Left renal cortex interstitium (tissue), 4 donors: ENCODE measurements at regions not wholly inside any gene's neighbourhood (a gene's known extent, or its start where the extent isn't known, plus 50 kb on each side); places are given as distances from the start of the nearest gene placed in this dataset.
"Not testable (repeated sequence)": the region's sequence is repeated elsewhere in the genome, so short reads cannot be mapped to it uniquely, and the experiment has no call there.

ENCODE experiments used
- DNase-seq, 4 donors: peaks; one replicate each; pipeline ENCODE4 v3.0.0-alpha.2; 2013; ENCODE audit warnings: low read depth in 4 of 4, low spot score in 2 of 4, missing footprints in 1 of 4

DNA sequence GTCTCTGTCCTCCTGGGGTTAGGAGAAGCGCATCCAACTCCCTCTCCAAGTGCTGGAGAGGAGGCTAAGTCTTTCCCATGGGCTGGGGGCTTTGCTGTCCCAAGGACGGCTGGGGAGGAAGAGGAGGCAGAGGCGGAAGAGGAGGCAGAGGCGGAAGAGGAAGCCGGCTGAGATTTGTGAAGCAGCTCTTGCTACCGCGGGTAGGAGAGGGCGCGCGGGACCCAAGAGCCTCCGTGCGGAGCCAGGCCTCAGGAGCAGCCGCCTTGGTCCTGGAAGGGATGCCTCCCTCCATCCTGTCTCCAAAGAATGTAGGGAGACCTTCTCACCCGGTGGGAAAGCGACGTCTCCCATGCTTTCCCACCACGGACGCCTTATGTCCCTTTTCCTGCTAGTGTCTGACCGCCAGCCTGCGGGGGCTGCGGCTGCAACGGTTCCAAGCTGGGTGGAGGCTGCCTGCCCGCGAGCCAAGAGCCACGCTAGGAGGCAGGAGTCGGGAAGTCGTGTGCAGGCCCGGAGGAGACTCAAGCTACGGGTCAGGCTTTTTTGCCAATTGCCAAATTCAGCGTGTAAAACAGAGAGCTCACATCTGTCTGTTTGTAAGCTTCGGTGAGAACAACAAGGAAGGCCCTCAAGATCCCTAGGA lies 320.3 kb downstream of the FAM72C start:
- no peak for DNase-seq

DNA sequence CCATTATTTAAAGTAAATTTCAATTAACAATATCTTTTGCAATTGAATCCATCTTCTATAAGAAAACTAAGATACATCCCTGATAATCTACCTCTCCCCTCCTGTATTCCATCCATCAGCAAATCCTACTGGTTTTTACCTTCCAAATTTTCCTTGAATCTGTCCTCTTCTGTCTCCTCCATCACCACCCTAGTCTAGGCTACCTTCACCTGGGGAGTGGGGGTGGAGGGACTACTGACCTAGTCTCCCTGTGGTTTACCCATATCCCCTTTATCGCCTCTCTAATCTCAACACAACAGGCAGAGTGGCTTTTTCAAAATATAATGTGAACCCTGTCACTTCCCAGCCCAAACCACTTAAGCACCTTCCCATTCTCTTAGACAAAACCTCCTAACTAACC lies 327.8 kb downstream of the FAM72C start:
- not testable (repeated sequence) for DNase-seq

DNA sequence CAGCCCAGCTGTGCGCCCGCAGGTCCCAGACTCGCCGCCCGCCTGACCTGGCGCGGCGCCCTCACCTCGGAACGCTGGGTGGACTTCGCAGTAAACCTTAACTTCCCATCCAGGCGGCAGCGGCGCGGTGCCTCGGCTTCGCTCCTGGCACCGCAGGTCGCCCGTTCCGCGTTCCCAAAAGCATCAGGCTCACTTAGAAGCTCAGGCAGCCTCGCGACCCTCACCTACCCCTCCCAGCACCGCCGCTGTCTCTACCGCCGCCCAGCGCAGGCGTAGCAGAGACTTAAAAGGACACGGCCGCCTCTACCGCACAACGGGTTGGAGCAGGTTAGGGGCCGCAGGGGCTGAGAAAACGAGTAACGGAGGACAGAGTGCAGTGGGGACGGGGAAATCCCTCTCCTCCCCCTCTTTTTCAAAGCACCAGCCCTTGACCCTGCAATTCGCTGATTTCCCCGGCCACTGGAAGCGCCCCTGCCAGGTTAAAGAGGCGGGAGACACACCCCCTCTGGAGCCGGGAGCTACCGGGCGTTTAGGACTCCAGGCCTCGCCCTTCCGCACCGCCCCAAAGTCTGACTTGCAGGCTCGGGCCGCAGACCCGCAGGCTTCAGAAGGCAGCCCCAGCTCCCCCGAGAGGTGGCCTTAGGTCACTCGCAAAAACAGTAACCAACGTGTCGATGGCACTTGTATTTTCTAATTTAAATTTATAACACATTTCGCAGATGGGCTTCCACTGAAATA lies 328.5 kb downstream of the FAM72C start:
- DNase-seq = no peak

DNA sequence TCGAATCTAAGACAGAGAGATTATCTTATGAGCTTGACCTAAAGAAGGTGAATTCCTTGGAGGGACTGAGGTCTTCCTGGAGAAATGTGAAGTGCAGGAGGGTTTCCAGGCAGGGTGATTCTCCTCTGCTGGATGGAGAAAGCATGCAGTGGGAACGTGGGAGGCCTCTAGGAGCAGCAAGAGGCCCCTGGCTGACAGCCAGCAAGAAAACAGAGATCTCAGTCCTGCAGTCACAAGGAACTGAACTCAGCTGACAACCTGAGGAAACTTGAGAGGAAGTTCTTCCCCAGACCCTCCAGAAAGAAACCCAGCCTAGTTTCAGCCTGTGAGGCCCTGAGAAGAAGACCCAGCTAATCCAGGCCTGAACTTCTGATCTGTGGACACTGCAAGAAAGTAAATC lies 345.9 kb downstream of the FAM72C start:
- DNase-seq = no peak

DNA sequence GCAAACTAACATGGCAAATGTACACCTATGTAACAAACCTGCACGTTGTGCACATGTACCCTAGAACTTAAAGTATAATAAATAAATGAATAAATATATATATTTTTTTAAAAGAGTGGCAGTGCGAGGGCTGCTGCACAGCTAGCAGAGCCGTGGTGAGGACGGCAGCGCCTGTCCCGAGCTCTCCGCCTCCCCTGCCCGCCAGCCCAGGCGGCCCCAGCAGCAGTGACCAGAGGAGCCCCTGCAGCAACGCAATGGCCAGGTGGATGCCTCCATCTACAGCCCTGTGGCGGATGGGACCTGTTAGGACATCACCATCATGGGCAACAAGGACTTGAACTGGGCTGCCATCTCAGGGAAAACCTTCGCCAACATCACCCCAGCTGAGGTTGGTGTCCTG lies 351.9 kb downstream of the FAM72C start:
- no peak for DNase-seq

DNA sequence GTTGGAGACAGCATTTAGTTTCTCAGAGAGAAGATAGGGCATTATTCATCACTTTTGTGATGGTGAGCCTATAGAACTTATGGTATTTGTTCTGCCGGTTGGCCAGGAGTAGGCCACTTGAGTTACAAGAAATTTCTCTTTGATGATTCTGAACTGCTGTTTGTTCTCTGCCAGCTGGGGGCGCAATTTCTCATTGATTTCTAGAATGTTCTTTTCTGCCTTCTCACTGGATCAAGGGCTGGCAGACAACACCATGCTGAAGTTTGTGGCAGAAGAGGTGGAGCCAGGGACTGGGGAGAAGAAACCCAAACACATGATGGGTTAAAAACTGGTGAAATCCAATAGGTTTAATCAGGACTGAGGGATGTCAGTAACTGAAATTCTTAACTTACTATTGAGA lies 360.6 kb downstream of the FAM72C start:
- no peak for DNase-seq

DNA sequence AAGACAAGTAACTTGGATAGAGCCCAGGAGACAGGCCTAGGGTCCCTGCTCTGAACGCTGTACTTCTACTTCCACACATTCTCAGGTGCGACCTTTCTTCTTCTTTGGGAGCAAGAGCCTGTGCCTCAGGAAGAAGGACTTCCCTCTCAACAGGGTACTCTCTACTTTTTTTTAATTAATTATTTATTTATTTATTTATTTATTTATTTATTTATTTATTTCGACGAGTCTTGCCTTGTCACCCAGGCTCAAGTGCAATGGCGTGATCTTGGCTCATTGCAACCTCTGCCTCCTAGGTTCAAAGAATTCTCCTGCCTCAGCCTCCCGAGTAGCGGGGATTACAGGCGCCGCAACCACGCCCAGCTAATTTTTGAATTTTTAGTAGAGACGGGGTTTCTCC lies 361.6 kb downstream of the FAM72C start:
- no peak for DNase-seq

DNA sequence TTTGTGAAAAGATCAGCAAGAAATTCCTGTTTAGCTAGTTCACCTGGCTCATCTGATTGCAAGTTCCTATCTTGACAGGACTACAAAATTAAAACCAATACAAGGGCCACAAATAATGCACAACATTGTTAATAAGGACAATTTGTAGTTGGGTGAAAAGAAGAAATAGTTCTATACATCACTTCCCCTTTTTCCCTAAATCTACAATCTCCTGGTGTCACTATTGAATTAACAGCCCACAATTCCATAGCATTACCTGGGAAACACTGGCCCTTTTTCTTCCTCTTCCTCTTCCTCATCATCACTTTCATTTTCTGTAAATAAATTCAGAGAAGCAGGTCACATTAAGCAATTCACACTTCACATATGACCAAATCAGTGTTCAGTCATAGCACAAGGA lies 366.9 kb downstream of the FAM72C start:
- DNase-seq = no peak

DNA sequence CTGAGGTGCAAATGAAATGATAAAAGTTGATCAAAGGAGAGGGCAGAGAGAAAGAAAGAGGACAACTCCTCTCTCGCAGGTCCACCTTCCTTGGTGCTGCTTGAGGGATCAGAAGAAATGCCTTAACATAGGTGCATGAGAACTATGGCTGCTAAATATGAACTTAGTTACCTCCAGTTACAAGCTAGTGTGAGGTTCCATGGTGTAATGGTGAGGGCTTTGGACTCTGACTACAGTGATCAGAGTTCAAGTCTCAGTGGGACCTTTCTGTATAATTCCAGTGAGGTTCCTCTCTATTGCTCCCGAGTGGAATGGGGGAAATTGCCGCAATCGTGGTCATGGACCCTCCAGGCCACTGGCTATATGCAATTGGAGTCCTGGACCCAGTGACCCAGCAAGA lies 387.3 kb downstream of the FAM72C start:
- DNase-seq = no peak

DNA sequence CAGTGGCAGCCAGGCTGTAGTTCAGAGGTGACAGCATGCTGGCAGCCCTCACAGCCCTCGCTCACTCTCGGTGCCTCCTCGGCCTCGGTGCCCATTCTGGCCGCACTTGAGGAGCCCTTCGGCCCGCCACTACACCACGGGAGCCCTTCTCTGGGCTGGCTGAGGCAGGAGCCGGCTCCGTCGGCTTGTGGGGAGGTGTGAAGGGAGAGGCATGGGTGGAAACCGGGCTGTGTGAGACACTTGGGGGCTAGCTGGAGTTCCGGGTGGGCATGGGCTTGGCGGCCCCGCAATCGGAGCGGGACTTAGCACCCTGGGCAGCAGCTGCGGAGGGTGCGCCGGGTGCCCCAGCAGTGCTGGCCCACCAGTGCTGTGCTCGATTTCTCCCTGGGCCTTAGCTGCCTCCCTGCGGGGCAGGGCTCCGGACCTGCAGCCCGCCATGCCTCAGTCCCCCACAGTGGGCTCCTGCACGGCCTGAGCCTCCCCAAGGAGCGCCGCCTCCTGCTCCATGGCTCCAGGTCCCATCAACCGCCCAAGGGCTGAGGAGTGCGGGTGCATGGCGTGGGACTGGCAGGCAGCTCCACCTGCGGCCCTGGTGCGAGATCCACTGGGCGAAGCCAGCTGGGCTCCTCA lies 396.8 kb downstream of the FAM72C start:
- no peak for DNase-seq

DNA sequence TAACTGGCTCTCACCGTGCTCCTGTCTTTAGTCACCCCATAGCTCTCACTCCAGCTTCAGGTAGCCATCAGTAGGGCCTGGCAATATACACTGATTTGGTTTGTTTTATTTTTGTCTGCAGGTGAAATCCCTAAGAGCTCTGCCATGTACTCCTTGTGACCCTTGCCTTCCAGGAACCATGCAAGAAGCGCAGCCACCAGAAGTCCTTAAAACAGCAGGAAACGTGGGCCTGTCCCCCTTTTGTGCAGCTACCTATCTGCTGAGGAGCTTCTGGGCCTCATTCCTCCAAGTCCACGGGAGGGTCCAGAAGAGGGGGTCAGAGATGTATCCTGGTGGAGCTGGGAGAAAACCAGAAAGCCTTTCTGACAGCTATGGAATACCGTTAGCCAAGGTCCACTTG lies 399.1 kb downstream of the FAM72C start:
- DNase-seq = not testable (repeated sequence)

DNA sequence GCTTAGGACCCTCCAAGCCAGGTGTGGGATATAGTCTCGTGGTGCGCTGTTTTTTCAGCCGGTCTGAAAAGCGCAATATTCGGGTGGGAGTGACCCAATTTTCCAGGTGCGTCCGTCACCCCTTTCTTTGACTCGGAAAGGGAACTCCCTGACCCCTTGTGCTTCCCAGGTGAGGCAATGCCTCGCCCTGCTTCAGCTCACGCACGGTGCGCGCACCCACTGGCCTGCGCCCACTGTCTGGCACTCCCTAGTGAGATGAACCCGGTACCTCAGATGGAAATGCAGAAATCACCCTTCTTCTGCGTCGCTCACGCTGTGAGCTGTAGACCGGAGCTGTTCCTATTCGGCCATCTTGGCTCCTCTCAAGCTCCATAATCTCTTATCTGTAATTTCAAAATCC lies 408.0 kb downstream of the FAM72C start:
- DNase-seq = not testable (repeated sequence)

DNA sequence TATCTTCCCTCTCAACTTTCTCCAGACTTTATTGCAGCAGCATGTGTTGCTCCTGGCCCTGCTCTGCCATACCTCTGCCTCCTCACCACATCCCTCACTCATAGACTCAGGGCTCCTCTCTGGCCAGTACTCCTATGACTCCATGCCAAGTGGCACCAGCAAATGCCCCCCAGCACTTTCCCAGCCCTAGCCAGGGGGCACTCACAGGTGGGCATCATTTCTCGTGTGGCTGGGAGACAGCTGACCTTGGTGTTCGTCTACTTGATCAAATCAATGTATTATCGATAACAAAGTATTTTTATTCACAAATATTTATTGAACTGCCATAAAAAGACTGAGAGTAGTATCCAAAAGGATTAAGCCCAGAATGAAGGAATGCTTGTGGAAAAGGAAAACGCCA lies 418.2 kb downstream of the FAM72C start:
- no peak for DNase-seq

DNA sequence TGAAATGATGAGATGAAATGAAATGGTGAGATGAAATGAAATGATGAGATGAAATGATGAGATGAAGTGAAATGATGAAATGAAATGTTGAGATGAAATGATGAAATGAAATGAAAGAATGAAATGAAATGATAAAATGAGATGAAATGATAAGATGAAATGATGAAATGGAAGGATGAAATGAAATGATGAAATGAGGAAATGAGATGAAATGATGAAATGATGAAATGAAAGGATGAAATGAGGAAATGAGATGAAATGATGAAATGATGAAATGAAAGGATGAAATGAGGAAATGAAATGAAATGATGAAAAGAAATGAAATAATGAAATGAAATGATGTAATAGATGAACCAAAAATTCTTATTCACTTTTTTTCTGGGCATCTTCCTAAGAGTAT lies 467.1 kb downstream of the FAM72C start:
- DNase-seq = not testable (repeated sequence)

DNA sequence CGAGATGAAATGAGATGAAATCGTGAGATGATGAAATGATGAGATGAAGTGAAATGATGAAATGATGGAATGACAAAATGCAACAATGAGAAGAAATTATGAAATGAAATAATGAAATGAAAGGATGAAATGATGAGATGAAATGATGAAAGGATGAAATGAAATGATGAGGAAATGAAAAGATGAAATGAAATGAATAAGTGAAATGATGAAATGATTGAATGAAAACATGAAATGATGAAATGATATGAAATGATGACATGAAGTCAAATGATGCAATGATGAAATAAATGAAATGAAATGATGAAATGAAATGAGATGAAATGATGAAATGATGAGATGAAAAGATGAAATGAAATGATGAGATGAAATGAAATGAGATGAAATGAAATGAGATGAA lies 467.7 kb downstream of the FAM72C start:
- not testable (repeated sequence) for DNase-seq

DNA sequence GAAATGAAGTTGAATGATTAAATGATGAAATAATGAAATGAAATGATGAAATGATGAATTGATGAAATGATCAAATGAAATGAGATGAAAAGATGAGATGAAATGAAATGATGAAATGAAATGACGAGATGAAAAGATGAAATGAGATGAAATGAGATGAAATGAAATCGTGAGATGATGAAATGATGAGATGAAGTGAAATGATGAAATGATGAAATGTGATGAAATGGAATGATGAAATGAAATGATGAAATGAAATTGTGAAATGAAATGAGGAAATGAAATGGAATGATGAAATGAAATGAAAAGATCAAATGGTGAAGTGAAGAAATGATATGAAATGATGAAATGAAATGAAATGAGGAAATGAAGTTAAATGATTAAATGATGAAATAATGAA lies 468.7 kb downstream of the FAM72C start:
- not testable (repeated sequence) for DNase-seq

DNA sequence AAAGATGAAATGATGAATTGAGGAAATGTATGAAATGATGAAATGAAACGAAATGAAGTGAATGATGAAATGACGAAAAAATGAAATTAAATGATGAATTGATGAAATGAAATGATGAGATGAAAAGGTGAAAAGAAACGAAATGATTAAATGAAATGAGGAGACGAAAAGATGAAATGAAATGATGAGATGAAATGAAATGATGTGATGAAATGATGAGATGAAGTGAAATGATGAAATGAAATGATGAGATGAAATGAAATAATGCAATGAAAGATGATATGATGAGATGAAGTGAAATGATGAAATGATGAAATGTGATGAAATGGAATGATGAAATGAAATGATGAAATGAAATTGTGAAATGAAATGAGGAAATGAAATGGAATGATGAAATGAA lies 469.7 kb downstream of the FAM72C start:
- DNase-seq = not testable (repeated sequence)

DNA sequence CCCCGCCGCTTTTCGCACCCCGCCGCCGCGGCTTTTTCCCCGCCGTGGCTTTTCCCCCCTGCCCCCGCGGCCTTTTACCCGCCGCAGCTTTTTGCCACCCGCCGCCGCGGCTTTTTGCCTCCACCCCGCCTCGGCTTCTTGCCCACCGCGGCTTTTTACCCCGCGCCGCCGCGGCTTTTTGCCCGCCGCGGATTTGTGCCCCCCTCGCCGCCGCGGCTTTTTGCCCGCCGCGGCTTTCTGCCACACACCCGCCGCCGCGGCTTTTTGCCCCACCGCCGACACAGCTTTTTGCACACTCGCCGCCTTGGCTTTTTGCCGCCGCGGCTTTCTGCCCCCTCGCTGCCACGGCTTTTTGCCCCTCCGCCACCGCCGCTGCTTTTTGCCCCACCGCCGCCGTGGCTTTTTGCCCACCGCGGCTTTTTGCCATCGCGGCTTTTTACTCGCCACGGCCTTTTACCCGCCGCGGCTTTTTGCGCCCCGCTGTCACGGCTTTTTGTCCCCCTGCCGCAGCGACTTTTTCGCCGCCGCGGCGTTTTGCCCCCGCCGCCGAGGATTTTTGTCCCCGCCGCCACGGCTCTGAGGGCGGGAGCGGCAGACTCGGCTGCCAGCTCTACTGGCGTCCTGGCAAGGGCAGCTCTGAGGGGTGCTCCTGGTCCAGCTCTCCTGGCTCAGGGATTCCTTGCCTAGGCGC lies 473.6 kb downstream of the FAM72C start:
- DNase-seq = not testable (repeated sequence)

DNA sequence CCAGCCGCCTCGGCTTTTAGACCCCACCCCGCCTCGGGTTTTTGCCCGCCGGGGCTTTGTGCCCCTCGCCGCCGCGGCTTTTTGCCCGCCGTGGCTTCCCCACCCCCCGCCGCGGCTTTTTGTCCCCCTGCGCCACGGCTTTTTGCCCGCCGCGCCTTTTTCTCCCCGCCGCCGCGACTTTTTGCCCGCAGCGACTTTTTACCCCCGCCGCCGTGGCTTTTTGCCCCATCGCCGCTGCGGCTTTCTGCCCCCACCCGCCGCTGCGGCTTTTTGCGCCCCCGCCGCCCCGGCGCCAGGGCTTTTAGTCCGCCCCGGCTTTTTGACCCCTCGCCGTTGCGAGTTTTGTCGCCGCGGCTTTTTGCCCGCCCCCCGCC lies 474.4 kb downstream of the FAM72C start:
- no peak for DNase-seq

DNA sequence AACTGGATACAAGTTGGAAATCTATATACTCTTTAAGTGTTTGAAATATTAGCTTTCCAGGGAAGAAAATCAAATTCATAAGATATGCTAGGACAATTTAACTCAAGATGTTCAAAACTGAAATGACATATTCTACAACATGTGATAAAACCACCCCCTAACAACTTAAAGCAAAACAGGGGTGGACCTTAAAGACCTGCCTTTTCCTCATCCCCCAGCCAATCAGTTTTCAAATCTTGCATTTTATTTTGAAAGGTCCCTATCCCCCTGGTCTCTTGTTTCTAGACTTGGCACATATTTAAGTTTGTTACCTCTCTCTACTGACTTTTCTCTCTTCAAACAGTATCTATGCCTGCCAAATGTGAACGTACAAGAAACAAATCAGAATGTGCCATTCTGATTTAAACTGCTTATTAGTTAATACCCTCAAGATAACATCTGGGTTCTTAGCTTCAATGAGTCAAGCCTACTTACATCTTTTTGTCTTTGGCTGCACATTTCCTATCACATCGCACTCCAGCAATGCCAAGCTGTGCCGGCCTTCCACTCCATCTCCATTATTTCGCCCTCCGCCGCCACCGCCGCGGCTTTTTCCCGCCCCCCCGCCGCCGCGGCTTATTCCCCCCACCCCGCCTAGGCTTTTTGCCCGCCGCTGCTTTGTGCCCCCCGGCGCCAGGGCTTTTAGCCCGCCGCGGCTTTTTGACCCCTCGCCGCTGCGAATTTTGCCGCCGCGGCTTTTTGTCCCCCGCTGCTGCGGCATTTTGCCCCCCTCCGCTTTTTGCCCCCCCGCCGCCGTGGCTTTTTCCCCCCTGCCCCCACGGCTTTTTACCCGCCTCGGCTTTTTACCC lies 475.0 kb downstream of the FAM72C start:
- not testable (repeated sequence) for DNase-seq
